ENCODE measurements at regions not wholly inside any gene's neighbourhood (a gene's known extent, or its start where the extent isn't known, plus 50 kb on each side); places are given as distances from the start of the nearest gene placed in this dataset.

DNA sequence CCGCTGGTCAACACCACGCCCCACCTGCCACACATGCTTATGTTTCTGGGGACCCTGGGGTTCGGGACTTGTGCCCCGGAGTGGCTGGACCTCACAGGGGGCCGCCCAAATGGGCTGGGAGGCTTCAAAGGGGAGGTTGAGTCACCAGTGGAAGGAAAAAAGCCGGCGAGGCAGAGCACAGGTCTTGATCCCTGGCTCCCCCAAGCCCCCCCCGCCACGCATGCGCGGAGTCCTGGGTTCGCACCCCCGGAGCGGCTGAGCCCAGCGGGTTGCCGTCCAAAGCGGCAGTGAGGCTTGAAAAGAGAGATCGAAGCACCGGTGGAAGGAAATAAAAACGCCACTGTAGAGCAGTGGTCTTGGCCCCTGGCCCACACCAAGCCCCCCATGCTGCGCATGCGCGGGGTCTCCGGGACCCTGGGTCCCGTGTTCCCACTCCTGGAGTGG lies 313.5 kb downstream of the ALG10 start:
- in situ Hi-C loops (cut with HindIII; ENCODE audit: extremely low pct_ligation_motif_present, low pct_unique_long_range_greater_than_20kb): no loop called here
- Histone ChIP-seq H3K9ac (ENCODE audit: insufficient read depth, low read depth, low read length) (no peak overlapping the region), H3K27ac (ENCODE audit: extremely low read length, insufficient read depth, low read length) (no peak overlapping the region), H4K20me1 (ENCODE audit: insufficient read depth, low read length) (no peaks in the 10 kb centered on the region), H3K4me3 (replicated peaks in 1 of 3; ENCODE audit: insufficient read depth in 1 of 3, low read depth in 2 of 3, low read length in 3 of 3) (no peak overlapping the region), H3K79me2 (ENCODE audit: insufficient read depth, low read length) (no peaks in the 10 kb centered on the region), H3K9me3 (ENCODE audit: low read length) (no peaks in the 10 kb centered on the region), H3K4me2 (ENCODE audit: low read depth, low read length) (no peak overlapping the region), H2AFZ (ENCODE audit: low read length) (no peak overlapping the region), H3K27me3 (ENCODE audit: control insufficient read depth in 1 of 2, insufficient read depth in 2 of 2, low read length in 2 of 2) (peaks cover 1 to 57% of the 10 kb centered on the region in 2 experiments; a peak in 4 of 5 replicates), H3K36me3 (replicated peaks in 1 of 2; ENCODE audit: control insufficient read depth in 1 of 2, insufficient read depth in 2 of 2, low read length in 2 of 2) (no peaks in the 10 kb centered on the region), H3K4me1 (ENCODE audit: insufficient read depth, low read length) (no peaks in the 10 kb centered on the region)
- WGBS (ENCODE audit: low lambda C conversion rate): 23% methylated on average over 22 of the region's 25 CpGs
- intact Hi-C loops (cut with micrococcal nuclease; ENCODE audit: unreplicated experiment): no loop called here
- no TSS peak for BruUV-seq (replicated peaks)
- CTCF ChIA-PET (ENCODE audit: low intra/inter-chr PET ratio, low total read pairs): no interaction called here
- DNase-seq (ENCODE audit: low spot score): no peak
- no peak for FAIRE-seq
- TF ChIP-seq HIVEP1 (CRISPR knock-in tag; IDR thresholded peaks at IDR 0.05) (no peak), ZNF678 (CRISPR knock-in tag; IDR thresholded peaks at IDR 0.05) (no peak), YY1 (IDR thresholded peaks at IDR 0.05; ENCODE audit: insufficient read depth, insufficient replicate concordance, low read depth, low read length) (no peak), FOXK2 (IDR thresholded peaks at IDR 0.05) (no peak), MAFF (IDR thresholded peaks at IDR 0.05; ENCODE audit: low read depth, low read length) (no peak), XRCC5 (optimal IDR thresholded peaks at IDR 0.05; ENCODE audit: low read length) (no peak), ZNF34 (CRISPR knock-in tag; IDR thresholded peaks at IDR 0.05; ENCODE audit: borderline replicate concordance) (no peak), ZNF766 (CRISPR knock-in tag; IDR thresholded peaks at IDR 0.05; ENCODE audit: borderline replicate concordance) (no peak), U2AF2 (IDR thresholded peaks at IDR 0.05; ENCODE audit: low read depth, low read length) (no peak)
- TF ChIP-seq, protein P1, sequence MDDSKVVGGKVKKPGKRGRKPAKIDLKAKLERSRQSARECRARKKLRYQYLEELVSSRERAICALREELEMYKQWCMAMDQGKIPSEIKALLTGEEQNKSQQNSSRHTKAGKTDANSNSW (CRISPR knock-in tag; IDR thresholded peaks at IDR 0.05; ENCODE audit: borderline replicate concordance): no peak
- ATAC-seq: peak; percentile 7; the same call in 1 of the 3 replicates
- POLR2A ChIA-PET: no interaction called here

Data from HepG2 (cell line).